GM21825 (cell line): ENCODE measurements at regions not wholly inside any gene's neighbourhood (a gene's known extent, or its start where the extent isn't known, plus 50 kb on each side); places are given as distances from the start of the nearest gene placed in this dataset.
"Not testable (repeated sequence)": the region's sequence is repeated elsewhere in the genome, so short reads cannot be mapped to it uniquely, and the experiment has no call there.

Experiments
- ATAC-seq: cut with Tn5 transposase; IDR thresholded peaks from one replicate; pipeline ENCODE4 v1.9.1; 2021; ENCODE audit warnings: mild to moderate bottlenecking, moderate library complexity; ENCODE audit not compliant: unreplicated experiment

DNA sequence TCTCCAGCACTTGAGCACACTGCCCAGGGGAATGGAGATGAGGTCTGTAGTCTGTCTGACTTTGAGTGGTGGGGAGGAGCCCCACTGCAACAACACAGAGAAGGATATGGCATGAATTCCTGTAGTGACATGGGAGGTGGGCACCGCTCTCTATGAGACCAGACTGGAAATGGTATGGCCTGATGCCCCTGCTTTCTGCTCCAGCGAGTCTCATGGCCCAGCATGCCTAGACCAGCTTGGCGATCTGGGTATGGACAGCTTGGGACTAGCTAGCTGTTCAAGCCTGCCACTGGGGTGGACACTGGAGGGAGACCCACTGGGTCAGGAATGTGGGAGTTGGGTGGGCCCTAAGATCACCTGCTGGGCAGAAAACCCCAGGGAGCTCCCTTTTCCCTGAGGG lies 477.8 kb upstream of the SEL1L start:
- no peak for ATAC-seq

DNA sequence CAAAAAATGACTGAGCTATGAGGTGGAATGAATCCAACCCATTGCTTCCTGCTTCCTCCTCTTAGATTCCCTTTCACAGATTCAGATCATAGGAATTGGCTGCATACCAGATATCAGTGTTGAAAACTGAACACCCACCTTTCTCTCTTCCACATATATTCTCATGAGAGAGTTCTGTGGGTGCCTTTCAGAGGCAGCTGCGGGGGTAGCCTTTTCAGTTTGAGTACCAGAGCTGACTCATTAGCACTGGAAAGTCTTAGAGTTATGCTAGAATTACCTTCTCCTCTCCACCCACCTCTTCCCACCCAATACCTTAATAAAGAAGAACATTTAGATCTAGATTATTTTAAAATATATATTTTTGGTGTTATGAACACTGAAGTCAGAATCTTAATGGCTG lies 495.4 kb upstream of the SEL1L start:
- ATAC-seq: no peak

DNA sequence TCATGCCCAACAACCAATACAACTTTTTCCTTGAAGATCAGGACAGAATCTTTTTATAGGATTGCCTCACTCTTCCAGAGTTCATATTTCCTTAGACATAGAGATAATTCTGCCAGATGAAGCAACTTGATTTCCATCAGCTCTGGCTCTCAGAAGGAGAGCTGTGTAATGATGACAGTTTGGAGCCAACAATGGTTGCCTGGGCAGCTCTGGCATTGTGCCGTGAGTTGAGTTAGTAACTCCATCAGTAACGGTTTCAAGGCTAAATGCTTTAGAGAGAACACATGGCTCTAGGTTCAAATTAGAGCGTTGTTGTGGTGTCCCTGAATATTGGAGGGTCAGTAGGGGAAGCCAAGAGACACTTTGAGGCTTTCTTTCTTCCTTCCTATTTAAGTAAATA lies 501.7 kb upstream of the SEL1L start:
- ATAC-seq: no peak

DNA sequence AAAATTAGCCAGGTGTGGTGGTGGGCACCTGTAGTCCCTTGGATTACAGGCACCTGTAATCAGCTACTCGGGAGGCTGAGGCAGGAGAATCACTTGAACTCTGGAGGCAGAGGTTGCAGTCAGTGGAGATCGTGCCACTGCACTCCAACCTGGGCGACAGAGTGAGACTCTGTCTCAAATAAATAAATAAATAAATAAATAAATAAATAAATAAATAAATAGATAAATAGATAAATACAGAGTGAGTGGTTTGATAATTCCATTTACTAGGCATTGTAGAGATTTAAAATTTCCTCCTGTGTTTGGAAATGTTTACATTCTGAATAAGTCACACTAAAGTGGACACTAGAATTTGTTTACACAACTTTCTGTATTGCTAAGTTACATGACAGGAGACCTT lies 504.4 kb upstream of the SEL1L start:
- not testable (repeated sequence) for ATAC-seq

DNA sequence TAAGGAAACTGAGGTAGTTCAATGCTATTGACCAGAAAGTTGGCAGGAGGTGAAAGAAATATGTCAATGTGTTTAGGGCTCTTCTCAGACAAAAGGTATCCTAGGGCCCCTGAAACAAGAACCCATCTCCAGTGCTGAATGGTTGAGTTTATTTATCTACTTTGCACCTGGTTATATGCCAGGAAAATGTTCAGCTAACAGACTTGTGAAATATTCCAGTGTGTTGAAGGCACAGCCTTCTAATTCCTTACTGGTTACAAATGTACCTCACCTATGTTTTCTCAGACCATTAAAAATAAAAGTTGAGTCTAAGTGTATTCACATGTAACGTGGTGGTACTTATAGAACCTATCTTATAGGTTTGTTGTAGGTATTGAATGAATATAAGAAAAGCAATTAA lies 511.7 kb upstream of the SEL1L start:
- no peak for ATAC-seq

DNA sequence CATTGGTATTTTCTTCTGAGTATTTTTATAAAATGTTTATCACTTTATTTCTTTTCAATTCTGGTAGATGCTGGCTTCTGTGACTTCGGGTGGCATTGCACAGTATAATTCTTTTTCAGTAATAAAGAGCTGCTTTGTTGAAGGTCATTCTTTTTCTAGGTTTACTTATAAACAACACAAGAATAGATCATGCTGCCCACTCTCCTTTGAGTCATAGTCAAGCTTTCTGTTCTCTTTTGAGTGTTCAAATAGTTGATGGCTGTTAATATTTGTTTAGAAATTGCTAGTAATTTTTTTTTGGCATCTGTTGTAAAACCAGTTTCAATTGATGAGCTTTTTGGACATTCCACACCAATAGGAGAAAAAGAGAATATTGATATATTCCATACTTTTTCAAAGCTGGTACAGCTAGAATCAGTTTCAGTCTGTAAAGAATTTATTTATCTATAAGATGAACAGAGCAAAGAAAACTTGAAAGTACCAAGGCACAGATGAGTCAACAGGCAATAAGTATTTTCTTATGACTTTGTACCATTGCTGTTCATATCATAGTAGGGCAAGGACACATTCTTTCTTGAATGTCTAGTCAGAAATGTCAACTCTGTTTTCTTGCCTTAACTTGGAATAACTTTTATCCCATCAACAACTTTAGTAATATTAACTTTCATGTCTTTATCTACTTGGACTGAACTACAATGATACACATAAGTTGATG lies 513.0 kb upstream of the SEL1L start:
- ATAC-seq: peak; percentile 53

DNA sequence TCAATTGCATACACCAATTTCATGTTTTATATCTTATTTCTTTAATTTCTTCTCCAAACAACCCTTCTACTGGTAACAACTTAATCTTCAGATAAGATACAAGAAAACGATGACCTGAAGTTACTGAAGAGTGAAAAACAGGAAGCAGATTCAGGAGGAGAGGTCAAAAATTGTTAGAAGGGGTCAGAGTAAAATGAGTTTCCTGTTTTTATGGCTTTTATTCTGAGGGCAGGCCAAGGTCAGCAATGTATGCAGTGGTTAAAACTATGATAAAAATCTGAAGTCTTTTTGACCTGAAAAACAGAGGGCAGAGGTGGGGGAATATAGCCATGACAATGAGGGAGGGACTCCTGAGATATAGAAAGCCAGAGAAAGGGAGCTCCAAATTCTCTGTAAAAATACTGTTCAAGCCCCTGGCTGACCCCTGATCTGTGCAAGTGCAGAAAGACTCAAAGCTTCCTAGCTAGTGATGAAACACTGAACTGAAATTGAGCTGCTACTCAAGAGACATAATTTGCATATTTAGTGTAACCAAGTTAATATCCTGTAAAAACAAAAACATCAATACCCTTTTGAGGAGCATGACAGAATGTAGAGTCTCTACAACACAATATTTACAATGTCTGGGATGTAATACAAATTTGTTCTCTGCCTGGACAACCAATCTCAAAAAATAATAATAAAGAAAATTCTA lies 514.3 kb upstream of the SEL1L start:
- peak; percentile 49 for ATAC-seq

DNA sequence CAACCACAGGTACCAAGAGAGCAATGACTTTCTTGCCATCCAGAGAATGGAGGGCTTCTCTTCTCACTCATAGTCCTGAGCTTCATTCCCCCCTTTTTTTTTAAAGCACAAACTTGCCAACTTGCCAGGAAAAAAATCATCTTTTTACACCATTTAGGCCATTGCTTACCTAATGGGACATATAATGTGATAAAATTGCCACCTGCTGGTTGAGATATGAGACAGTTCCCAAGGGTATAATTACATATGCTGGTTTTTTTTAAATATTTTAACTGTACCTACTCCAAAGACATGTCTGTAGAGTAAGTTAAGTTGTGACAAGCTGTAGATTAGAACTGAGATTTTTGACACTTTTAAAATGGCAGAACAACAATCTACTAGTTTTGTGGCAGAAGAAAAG lies 519.1 kb upstream of the SEL1L start:
- ATAC-seq: no peak

DNA sequence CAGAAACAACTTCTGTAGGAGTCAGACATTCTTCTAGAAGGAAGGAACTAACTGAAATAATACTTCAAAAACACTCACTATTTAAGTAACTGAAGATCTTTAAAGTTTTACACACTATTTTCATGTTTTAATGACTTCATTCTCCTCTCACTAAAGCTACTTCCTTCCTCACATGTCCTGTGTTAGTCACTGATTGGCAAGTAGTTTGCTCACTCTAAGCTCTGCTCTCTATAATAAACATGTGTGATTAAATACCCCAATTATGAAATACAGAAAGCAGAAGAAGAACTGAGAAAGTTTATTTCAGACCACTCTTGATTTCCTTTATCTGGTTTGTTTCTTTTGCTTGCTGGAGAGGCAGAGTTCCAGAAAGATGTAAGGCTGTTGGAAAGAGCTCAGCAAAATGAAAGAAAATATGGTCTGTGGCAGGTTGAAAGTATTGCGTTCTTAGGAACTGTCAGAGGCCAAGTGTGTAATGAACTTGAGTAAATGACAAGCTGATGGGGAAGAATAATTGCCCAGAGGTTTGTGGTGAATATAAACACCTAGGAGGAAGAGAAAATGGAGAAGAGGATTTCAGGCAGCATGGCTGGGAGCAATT lies 522.0 kb upstream of the SEL1L start:
- ATAC-seq: no peak

DNA sequence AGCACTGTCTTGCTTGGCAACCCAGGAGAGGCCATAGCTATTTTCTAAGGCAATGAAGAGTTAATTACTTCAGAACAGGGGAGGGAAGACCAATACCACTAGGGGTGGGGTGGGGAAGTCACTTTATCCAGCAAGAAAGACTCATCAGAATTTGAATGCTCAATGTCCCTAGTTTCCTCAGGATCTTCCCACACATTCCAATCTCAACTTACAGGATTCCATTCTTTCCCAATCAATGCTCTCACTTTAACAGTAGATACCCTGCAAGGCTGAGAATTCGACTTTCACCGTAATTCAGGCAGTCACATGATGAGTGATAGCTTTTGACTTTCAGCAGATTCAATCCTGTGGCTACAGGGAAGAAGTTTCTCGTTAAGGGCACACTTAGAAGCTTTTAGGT lies 526.6 kb upstream of the SEL1L start:
- no peak for ATAC-seq

DNA sequence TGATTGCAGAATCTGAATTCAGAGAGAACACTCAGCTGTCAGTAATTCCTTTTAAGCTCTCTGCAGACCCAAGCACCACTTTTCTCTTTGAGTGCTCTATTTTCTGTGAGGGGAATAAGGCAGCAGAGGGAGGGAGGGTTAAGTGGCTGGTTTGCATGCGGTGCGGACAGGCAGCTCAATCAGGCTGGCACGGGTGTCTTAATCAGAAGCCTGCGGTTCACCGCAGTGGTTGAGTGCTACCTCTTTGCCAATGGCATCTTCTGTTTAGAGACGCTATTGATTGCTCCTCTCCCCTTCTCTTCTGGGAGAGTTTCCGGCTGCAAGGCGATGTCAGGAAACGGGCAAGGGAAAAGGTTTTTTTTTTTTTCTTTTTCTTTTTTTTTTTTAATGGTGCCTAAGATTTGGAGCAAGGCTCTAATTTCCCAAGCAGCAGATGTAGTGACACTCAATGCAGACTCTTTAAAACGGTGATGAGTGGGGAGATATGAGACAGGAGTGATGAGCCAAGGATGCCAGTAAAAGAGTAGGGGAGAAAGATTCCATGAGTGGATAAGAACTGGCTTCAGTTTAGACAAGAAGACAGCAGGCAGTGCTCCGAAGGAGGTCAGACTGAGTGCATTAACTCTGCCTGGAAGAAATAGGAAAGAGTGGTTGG lies 533.7 kb upstream of the SEL1L start:
- no peak for ATAC-seq

DNA sequence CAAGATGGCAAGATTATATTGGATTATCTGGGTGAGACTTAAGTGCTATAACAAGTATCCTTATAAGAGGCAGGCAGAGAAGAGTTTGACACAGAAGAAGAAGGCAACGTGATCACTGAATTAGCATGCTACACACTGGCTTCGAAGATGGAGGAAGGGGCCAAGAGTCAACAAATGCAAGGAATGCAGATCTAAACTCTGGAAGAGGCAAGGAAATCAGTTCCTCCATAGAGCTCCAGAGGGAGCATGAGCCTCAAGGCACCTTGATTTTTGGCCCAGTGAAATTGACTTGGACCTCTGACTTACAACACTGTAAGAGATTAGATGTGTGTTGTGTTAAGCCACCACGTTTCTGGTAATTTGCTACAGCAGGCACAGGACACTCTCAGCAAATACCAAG lies 536.4 kb upstream of the SEL1L start:
- ATAC-seq: no peak

DNA sequence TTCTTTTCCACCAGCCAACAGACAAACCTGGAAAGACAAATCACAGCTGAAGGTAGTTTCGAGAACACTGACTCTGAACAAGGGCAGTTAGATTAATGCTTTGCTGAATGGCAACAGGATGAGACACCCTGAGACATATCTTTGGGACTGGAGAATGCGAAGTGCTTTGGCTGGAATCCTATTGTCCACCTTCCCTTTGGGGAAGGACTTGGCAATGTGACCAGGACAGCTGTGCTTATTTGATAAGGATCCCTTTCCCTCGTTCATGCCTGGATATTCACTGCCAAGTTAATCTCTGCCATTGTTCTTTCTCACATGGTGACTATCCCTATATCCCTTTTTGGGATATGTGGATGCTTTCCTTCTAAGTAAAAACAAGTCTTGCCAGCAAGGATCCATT lies 537.1 kb upstream of the SEL1L start:
- no peak for ATAC-seq

DNA sequence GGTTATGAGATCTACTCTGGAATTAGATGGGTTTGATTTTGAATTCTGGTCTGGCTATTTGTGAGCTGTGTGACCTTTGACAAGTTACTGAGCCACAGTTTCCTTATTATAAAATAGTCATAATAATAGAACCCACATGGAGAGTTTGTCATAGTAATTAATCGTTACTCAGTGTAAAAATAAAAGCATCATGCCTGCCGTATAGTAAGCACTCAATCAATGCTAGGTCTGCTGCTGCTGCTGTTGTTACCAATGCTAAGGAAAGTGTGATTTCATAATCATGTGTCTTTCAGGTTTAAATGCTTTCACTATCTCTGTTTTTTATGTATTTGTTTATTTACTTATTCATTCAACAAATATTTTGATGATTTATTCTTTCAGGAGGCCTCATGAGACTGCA lies 539.9 kb upstream of the SEL1L start:
- no peak for ATAC-seq

DNA sequence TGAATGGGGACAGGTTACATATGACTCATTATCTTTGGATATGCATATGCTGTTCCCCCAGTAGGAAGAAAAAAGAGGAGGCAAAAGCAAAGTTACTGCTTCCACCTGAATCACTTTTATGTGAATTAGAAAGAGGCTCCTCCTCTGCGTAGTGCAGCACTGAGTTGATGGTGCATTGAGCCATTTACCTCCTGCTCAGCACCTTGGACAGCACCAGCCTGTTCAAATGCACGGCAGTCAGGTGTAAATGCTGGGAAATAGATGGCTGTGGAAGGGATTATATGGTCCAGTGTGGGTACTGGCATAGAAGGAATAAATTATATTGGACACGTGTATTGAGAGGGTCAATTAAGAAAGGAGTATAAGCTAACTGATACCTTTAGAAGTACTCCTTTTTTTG lies 541.9 kb upstream of the SEL1L start:
- ATAC-seq: no peak

DNA sequence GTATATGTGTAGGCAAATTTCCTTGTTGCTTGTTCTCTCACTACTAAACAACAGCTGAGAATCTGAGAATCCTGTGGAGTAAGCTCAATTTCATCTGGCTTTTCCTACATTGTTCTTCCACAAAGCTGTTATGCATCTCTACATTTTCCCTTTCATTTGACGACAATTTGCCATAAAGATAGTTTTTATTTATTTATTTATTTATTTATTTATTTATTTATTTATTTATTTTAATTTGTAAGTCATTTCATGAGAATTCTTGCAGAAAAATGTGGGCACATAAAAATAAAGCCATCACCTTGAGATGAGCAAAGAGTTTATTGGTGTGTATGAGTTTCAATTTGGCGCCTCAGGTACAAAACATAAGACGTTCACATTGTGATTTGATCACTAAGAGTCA lies 545.9 kb upstream of the SEL1L start:
- ATAC-seq: no peak

DNA sequence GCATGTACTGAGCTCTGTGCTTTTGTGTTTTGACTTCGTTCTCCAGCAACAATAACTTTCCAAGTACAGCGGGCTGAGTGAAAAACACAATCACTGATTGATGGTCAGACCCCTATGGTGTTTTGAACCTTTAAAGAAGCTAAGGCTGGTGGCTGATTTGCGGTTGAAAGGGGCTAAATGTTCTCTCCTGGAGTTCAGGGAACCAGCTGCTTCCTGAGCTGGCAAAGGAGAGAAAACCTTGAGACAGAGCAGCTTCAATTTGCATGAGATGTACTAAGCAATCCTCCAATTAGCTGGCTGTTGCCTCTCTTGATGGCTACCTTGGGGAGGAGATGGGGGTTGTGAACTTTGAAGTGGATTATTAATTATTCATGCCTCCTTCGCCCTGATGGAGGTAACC lies 546.7 kb upstream of the SEL1L start:
- ATAC-seq: no peak

DNA sequence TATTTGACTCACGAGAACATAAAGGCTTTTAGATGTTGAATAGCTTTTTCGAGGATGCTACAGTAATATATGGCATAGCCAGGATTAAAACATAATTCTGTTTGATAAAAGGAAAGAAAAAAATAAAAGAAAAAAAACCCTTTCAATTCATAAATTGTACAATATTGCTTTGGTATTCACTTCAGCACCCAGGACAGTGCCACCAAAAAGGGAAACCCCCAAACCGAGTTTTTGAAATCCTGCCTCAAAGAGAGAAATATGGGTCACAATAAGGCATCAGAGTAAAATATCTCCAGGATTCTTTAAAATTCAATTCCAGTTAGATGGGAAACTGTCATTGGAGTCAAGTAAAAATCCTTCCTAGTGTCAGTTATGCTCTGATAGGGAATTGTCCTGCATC lies 551.2 kb upstream of the SEL1L start:
- no peak for ATAC-seq

DNA sequence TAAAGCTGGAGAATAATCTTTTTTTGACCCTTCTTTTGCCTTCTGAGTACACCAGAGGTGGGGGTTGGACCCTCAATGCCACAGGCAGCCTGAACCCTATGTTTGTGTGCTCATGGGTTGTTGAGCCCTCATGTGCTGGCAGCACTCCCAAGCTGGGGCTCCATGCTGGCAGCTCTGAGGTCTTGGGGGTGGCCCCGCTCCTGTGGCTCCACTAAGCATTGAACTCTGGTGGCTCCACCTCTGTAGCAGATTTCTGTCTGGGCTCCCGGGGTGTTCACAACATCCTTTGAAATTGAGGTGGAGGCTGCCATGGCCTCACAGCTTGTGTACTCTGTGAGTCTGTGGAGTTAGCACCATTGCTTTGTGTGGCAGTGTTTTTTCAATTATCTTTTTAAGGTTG lies 557.4 kb upstream of the SEL1L start:
- no peak for ATAC-seq

DNA sequence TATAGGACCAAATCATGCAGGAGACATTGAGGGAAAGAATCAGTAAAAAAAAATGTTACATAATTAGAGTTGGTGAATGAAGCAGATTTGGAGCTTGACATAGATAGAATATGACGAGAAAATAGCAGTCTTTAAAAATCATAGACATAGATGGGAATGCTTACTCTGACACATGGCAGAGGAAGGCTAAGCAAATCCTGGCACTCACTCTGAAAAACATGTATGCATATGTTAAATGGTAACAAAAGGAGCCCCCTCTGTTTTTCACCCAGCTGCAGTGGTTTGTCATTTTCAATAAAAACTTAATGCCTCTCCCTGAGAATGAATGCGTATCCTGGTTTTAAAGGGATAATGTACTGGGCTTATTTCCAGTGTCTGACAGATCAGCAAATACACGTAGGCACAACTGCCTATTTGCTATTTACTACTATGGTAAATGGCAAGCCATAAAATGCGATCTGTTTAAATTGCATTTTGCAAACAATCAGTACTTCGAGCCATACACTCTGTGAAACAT lies 561.2 kb upstream of the SEL1L start:
- ATAC-seq: no peak

DNA sequence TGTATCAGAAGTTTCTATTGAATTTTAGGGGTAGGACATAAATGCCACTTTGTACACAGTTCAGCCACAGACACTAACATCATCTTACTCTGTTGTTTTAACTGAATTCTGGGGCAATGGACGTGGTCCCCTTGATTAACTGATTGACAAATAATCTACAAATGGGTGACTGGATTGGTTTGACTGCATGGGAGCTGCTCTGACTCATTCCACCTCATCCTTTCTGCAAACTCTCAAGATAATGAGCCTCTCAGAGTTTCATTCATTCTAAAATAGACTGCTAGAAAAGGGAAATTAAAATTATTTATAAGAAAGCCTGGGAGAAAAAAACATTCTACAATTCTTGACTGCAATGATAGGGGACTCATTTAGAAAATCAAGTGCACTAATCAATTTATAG lies 570.4 kb upstream of the SEL1L start:
- no peak for ATAC-seq
